OCI-LY7 (cell line): ENCODE measurements at regions not wholly inside any gene's neighbourhood (a gene's known extent, or its start where the extent isn't known, plus 50 kb on each side); places are given as distances from the start of the nearest gene placed in this dataset.

Experiments
- BruUV-seq: library from RNA; stranded (reverse); fragments of 400-500 nt; replicated peaks from 2 replicates; lab custom pipeline; 2021; lab: Mats Ljungman, UMichigan
- CTCF ChIA-PET: fragments of 300-600 bp; sonication (Branson Sonifier 250); formaldehyde crosslinking; loops from one replicate; lab custom pipeline; 2022; ENCODE audit warnings: antibody characterized with exemption; ENCODE audit not compliant: unreplicated experiment; lab: Charles Lee
- POLR2A ChIA-PET: fragments of 300-600 bp; sonication (Branson Sonifier 250); formaldehyde crosslinking; loops from one replicate; lab custom pipeline; 2022; ENCODE audit warnings: antibody characterized with exemption; lab: Charles Lee
- DNase-seq: peaks from one replicate; pipeline ENCODE4 v3.0.0-alpha.2; 2015; ENCODE audit warnings: low spot score
- H2AFZ ChIP-seq: fragments of 200-600 bp; sonication (generic), shearing (Covaris generic); 2 replicates; pipeline ENCODE4 v1.6.1; 2014; ENCODE audit warnings: mild to moderate bottlenecking, antibody characterized with exemption, low read length, moderate library complexity
- H3K27ac ChIP-seq: fragments of 200-600 bp; sonication (generic); 2 replicates; pipeline ENCODE4 v1.5.1; 2014; ENCODE audit warnings: mixed run types, low read depth, mild to moderate bottlenecking, moderate library complexity, low read length, inconsistent platforms; ENCODE audit not compliant: poor library complexity, severe bottlenecking
- H3K36me3 ChIP-seq: fragments of 200-600 bp; sonication (generic); 2 replicates; pipeline ENCODE4 v1.6.1; 2014; ENCODE audit warnings: mild to moderate bottlenecking, antibody characterized with exemption, low read length, moderate library complexity, mixed read lengths; ENCODE audit not compliant: insufficient read depth
- H3K4me1 ChIP-seq: fragments of 200-600 bp; sonication (generic); 2 replicates; pipeline ENCODE4 v1.5.1; 2014; ENCODE audit warnings: mild to moderate bottlenecking, low read length; ENCODE audit not compliant: insufficient read depth, poor library complexity, severe bottlenecking
- H3K4me2 ChIP-seq: fragments of 200-600 bp; sonication (generic); 2 replicates; pipeline ENCODE4 v1.6.1; 2014; ENCODE audit warnings: mild to moderate bottlenecking, low read length
- H3K4me3 ChIP-seq: fragments of 200-600 bp; sonication (generic); 2 replicates; pipeline ENCODE4 v1.5.1; 2014; ENCODE audit warnings: mild to moderate bottlenecking, low read depth, low read length; ENCODE audit not compliant: poor library complexity, severe bottlenecking
- H3K79me2 ChIP-seq: fragments of 200-600 bp; sonication (generic); 2 replicates; pipeline ENCODE4 v1.6.1; 2016; ENCODE audit warnings: low read depth, mild to moderate bottlenecking, low read length, moderate library complexity, mixed read lengths; ENCODE audit not compliant: insufficient read depth
- H3K9me2 ChIP-seq: fragments of 200-600 bp; sonication (generic); 2 replicates; pipeline ENCODE4 v1.6.1; 2016; ENCODE audit warnings: mild to moderate bottlenecking, low read length, mixed read lengths; ENCODE audit not compliant: insufficient read depth
- H3K9me3 ChIP-seq: fragments of 200-600 bp; sonication (generic); 2 replicates; pipeline ENCODE4 v1.6.1; 2014; ENCODE audit warnings: mild to moderate bottlenecking, mixed run types, low read length, mixed read lengths
- H4K20me1 ChIP-seq: fragments of 200-600 bp; sonication (generic); 2 replicates; pipeline ENCODE4 v1.6.1; 2014; ENCODE audit warnings: mild to moderate bottlenecking, antibody characterized with exemption, low read length, moderate library complexity, mixed read lengths; ENCODE audit not compliant: insufficient read depth
- CTCF ChIP-seq: fragments of 200-600 bp; sonication (generic); conservative IDR thresholded peaks from 2 replicates; pipeline ENCODE4 v1.5.1; 2014; ENCODE audit warnings: mild to moderate bottlenecking, antibody characterized with exemption, low read length, moderate library complexity, mixed read lengths
- EZH2phosphoT487 ChIP-seq: fragments of 200-600 bp; sonication (generic); IDR thresholded peaks from 2 replicates; pipeline ENCODE4 v1.6.1; 2018; ENCODE audit warnings: low read depth, borderline replicate concordance, mild to moderate bottlenecking, mixed run types, antibody characterized with exemption, low read length, moderate library complexity, mixed read lengths
- intact Hi-C: fragments of 100-400 bp; cut with micrococcal nuclease; formaldehyde crosslinking; loops from one replicate; pipeline ENCODE4 v1.10.0; 2022; ENCODE audit not compliant: unreplicated experiment

GRCh38 chr2:221186873-221187272 is 385.2 kb downstream of the EPHA4 start:
- H4K20me1 ChIP-seq = no peaks in the 10 kb centered on the region
- no peak for TF ChIP-seq CTCF
- no peak for TF ChIP-seq EZH2phosphoT487
- ChIA-PET CTCF (no interaction called here), POLR2A (interaction anchor here (0.6 to 0.9 kb wide), 3 partner anchors 14 to 1677 kb away, joined by 3 to 4 read pairs (median 3); no protein-coding TSS in a partner anchor)
- no TSS peak for BruUV-seq
- no peak overlapping the region for H3K27ac ChIP-seq
- no peak for DNase-seq
- no peaks in the 10 kb centered on the region for H3K79me2 ChIP-seq
- H3K9me3 ChIP-seq = no peaks in the 10 kb centered on the region
- no peaks in the 10 kb centered on the region for H3K9me2 ChIP-seq
- intact Hi-C loops = no loop called here
- H2AFZ ChIP-seq = peak overlapping the region; percentile 44; the same call in 1 of the 2 replicates
- H3K4me2 ChIP-seq = peak overlapping the region; percentile 59; the same call in 1 of the 2 replicates
- no peaks in the 10 kb centered on the region for H3K36me3 ChIP-seq
- H3K4me3 ChIP-seq = no peak overlapping the region
- peaks cover 28% of the 10 kb centered on the region for H3K4me1 ChIP-seq

GRCh38 chr2:221189431-221190067 is 382.6 kb downstream of the EPHA4 start:
- H3K79me2 ChIP-seq = no peaks in the 10 kb centered on the region
- peaks cover 28% of the 10 kb centered on the region for H3K4me1 ChIP-seq
- POLR2A ChIA-PET = interaction anchor here (0.5 to 2.9 kb wide), 6 partner anchors 10 to 136 kb away, joined by 3 to 19 read pairs (median 4); no protein-coding TSS in a partner anchor
- BruUV-seq = no TSS peak
- no peak for DNase-seq
- CTCF ChIA-PET = no interaction called here
- intact Hi-C loops = no loop called here
- H3K4me3 ChIP-seq = no peak overlapping the region
- TF ChIP-seq EZH2phosphoT487 (no peak), CTCF (no peak)
- H3K9me3 ChIP-seq = no peaks in the 10 kb centered on the region
- no peak overlapping the region for H3K27ac ChIP-seq
- no peaks in the 10 kb centered on the region for H3K9me2 ChIP-seq
- H3K4me2 ChIP-seq = no peak overlapping the region
- H3K36me3 ChIP-seq = no peaks in the 10 kb centered on the region
- H4K20me1 ChIP-seq = no peaks in the 10 kb centered on the region
- H2AFZ ChIP-seq = no peak overlapping the region

GRCh38 chr2:221195829-221196228 is 376.3 kb downstream of the EPHA4 start:
- Histone ChIP-seq H3K27ac (no peak overlapping the region), H3K9me3 (no peaks in the 10 kb centered on the region), H3K79me2 (no peaks in the 10 kb centered on the region), H3K4me2 (no peak overlapping the region), H3K36me3 (no peaks in the 10 kb centered on the region), H2AFZ (no peak overlapping the region), H3K4me1 (peaks cover 33% of the 10 kb centered on the region), H3K9me2 (no peaks in the 10 kb centered on the region), H4K20me1 (no peaks in the 10 kb centered on the region), H3K4me3 (no peak overlapping the region)
- BruUV-seq = no TSS peak
- TF ChIP-seq CTCF (no peak), EZH2phosphoT487 (no peak)
- CTCF ChIA-PET = no interaction called here
- DNase-seq = no peak
- POLR2A ChIA-PET = interaction anchor here (1.1 to 1.7 kb wide), 2 partner anchors 23 to 34 kb away, joined by 3 to 5 read pairs; no protein-coding TSS in a partner anchor
- intact Hi-C loops = no loop called here
